C4-2B (cell line): ENCODE measurements at regions not wholly inside any gene's neighbourhood (a gene's known extent, or its start where the extent isn't known, plus 50 kb on each side); places are given as distances from the start of the nearest gene placed in this dataset.

Experiments
- H3K27ac ChIP-seq: fragments of 450-650 bp; 2 replicates; pipeline ENCODE4 v1.5.1; 2017
- CTCF ChIP-seq: fragments of 450-650 bp; conservative IDR thresholded peaks from 2 replicates; pipeline ENCODE4 v1.5.1; 2017; ENCODE audit warnings: mild to moderate bottlenecking
- ZFX ChIP-seq: fragments of 450-650 bp; IDR thresholded peaks from 2 replicates; pipeline ENCODE4 v1.6.1; 2017

DNA sequence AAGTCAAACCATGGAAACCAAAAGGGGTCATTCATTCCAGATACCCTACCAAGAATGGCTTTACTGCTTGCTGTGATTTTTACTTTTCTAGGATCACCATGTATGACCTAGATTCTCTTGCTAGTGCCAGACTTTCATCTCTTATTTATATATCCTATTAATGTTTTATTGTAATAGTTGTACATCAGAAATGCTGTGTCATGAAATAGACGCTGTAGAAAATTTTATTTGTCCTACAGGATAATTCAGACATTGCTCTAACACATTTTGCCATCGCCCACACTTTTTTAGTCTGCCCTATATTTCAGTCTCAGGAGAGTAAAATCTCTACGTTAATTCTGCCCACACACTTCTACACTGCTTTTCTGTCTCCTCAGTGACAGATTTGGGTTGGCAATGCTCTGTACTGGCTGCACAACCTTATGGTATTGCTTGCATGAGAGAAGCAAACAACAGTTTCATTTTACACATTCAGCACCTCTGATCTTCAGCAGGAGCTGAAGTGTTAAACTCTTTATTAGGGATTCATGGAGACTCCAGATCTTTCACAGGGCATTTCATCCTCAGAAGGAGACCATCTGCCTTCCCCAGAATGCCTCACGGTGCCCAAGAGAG is 871.8 kb upstream of the CHAC2 start:
- no peak overlapping the region for H3K27ac ChIP-seq
- no peak for TF ChIP-seq CTCF
- TF ChIP-seq ZFX = no peak

- TF ChIP-seq ZFX = no peak
- TF ChIP-seq CTCF = no peak
- no peak overlapping the region for H3K27ac ChIP-seq
Observed at GRCh38 chr2:52886556-52886955, 881.0 kb upstream of the CHAC2 start.

GRCh38 chr2:52884761-52885352 is 882.7 kb upstream of the CHAC2 start:
- H3K27ac ChIP-seq = no peak overlapping the region
- TF ChIP-seq ZFX (no peak), CTCF (no peak)

GRCh38 chr2:52882974-52883373 is 884.6 kb upstream of the CHAC2 start:
- H3K27ac ChIP-seq = no peak overlapping the region
- TF ChIP-seq CTCF (no peak), ZFX (no peak)

GRCh38 chr2:52881606-52882005 is 886.0 kb upstream of the CHAC2 start:
- no peak for TF ChIP-seq ZFX
- TF ChIP-seq CTCF = no peak
- no peak overlapping the region for H3K27ac ChIP-seq

GRCh38 chr2:52880872-52881271 is 886.7 kb upstream of the CHAC2 start:
- TF ChIP-seq ZFX (no peak), CTCF (no peak)
- H3K27ac ChIP-seq = no peak overlapping the region

GRCh38 chr2:52879561-52879960 is 888.0 kb upstream of the CHAC2 start:
- TF ChIP-seq ZFX = no peak
- no peak for TF ChIP-seq CTCF

More at GRCh38 chr2:52879561-52879960, 888.0 kb upstream of the CHAC2 start:
- H3K27ac ChIP-seq = no peak overlapping the region
